Stimulated activated CD8-positive, alpha-beta memory T cell treated with anti-CD3 and anti-CD28 coated beads, Interleukin-15, amount 100 ng/mL, for 1 hour (primary cell): ENCODE measurements at regions not wholly inside any gene's neighbourhood (a gene's known extent, or its start where the extent isn't known, plus 50 kb on each side); places are given as distances from the start of the nearest gene placed in this dataset.

Experiments
- DNase-seq: peaks from one replicate; pipeline ENCODE4 v3.0.0-alpha.2; 2020; ENCODE audit warnings: low read depth

DNA sequence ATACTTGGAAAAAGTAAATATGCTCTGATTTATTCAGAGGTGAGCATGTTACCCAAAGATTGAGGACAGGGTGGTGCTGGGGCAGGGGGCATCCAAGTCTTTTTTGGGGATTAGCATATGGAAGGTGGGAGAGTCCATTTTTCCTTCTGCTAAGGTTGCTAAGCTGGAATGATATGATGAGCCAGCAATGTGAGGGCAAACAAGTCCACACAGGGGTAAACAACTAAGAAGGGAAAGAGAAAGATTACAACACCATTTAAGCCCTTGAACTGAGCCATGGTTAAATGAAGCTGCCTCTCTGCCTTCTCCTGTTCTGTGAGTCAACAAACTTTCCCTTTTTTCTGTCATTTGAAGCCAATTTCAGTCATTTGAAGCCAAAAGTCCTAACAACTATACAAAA is 89.0 kb downstream of the RPL22L1 start:
- DNase-seq: no peak

DNA sequence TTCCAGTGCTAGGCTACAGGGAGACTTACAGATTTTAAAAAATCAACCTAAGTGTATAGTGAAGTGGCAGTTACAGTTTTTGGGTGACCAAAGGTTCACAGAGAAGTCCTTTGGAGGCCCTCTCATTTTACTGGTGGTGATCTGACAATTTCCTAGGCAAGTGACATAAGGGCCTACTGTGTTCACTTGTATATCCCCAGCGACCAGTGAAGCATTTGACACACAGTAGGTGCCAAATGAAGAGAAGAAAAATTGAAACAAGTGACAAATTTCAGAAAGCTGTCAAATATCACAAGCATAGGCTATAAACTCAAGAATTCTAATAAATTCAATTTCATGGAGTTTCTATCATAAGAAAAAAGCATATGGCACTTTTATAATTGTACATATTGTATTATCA is 89.5 kb downstream of the RPL22L1 start:
- DNase-seq: no peak

DNA sequence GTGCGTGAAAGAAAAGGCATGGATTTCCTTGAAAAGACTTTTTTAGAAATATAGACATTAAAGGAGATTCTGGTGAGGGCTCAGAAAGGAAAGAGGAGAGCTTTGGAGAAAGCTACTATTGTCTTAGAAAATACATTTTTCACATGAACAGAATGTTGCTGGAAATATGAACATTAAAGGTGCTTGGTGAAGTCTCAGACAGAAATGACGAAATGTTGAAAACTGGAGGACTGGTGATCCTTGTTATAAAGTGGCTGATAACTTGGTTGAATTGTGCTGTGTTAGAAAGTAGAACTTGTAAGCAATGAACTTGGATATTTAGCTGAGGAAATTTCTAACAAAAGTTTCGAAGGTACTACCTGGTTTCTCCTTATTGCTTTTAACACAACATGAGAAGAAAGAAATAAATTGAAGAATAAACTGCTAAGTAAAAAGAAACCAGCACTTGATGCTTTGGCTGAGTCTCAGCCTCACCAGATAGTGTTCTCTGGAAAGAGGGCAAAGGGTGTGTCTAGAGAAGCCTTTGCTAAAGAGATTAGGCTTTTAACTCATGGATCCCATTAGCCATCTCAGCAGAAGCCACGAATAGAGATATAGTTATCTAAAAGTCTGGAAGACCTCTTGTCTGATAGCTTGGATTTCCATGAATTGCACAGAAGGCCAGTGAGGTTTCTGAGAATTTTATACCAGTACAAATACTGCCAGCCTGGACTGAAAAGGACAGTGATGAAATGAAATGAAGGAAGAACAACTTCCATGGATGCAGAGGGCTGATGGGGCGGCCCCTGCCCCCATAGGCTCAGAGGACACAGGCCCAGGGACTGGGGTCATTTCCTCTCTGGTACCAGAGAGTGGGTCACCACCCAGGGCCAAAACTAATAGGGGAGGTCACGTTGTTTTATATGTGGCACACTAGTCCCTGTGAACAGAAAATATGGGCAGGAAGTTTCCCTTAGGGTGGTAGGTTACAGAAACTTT is 91.5 kb downstream of the RPL22L1 start:
- no peak for DNase-seq

GRCh38 chr3:170777564-170777926 is 92.5 kb downstream of the RPL22L1 start:
- no peak for DNase-seq

GRCh38 chr3:170776887-170777563 is 93.0 kb downstream of the RPL22L1 start:
- DNase-seq: no peak

GRCh38 chr3:170773682-170774425 is 96.1 kb downstream of the RPL22L1 start:
- DNase-seq: no peak

- DNase-seq: no peak
Observed at GRCh38 chr3:170772175-170772574, 97.8 kb downstream of the RPL22L1 start.

DNA sequence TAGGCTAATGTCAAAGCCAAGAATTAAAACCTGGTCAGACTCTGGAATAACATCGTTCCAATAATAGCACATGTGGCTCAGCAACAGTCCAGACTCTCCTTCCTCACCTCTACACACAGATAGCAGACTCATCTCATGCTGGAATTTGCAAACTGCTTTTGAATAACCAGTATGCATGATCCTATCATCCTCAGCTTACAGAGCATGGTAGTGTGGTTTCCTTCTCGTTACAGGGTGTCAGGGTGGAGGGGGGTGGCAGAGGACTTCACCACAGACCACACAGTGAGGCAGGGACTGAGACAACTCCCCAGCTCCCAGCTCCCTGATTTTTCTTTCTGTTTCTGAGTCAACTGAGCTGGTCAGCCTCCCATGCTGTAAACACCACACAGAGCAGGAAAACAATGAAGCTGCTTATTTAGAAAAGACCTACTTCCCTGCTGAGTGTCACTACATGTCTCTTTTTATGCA is 101.6 kb downstream of the RPL22L1 start:
- no peak for DNase-seq

DNA sequence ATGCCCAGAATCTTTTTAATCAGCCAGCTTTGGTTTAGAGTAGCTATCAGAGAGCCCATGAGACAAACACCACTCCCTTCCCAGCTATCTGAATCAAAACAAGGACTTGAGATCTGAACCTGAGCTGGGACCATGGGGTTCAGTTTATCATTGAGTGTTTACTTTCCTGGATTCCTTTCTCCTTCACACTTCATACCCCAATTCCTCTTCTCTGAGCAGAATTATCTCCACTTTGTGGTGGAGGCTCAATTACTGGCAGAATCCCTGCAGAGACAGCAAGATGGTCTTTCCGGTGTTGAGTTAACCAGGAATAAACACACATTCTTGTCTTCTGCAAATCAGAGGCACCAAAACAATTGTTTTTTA is 102.4 kb downstream of the RPL22L1 start:
- no peak for DNase-seq

DNA sequence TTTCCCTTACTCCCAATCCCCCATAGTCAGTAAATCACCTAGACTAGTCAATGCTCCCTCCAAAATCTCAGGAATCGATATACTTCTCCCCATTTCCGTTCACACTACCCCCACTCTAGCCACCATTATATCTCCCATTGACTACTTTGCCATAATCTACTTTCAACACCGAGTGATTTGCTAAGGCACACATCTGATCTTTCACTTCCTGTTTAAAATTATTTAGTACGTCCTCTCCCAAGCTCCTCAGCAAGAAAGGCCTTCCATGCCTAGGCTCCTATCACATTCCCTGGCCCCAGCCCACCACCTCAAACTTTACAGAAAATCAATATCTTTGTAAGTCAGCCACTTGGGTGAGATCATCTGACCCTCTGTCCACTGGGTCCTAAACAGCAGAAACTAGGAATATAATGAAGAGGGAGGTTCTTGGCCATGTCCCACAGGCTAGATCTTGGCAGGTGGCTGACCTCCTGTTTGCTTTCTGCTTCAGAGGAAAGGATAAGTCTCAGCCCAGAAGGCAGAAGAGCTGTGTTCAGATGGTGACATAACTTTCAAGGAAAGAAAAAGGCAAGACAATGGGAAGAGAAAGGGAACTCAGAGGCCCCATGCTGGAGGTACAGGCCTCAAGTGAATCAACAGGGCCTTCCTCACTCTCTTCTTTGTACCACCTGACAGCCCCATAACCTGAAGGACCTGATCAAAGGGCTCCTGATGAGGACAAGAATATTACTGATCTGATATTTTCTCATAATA is 103.0 kb downstream of the RPL22L1 start:
- DNase-seq: no peak

DNA sequence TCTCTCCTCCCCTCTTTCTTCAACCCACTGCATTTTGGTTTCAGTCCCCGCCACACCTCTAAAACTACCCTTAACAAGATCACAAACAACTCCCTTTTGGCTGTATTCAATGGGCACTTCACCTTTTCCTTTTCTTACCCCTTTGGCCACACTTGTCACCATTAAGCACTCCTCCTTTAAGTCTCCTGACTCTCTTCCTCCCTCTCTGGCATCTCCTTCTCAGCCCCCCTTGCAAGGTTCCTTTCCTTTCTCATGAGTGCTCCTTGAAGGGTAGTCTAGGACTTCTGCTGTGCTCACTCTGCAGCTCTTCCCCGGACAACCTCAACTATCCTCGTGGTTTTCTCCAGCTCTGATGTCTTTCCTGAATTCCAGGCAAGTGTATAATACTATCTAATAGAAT is 103.7 kb downstream of the RPL22L1 start:
- DNase-seq: no peak

DNA sequence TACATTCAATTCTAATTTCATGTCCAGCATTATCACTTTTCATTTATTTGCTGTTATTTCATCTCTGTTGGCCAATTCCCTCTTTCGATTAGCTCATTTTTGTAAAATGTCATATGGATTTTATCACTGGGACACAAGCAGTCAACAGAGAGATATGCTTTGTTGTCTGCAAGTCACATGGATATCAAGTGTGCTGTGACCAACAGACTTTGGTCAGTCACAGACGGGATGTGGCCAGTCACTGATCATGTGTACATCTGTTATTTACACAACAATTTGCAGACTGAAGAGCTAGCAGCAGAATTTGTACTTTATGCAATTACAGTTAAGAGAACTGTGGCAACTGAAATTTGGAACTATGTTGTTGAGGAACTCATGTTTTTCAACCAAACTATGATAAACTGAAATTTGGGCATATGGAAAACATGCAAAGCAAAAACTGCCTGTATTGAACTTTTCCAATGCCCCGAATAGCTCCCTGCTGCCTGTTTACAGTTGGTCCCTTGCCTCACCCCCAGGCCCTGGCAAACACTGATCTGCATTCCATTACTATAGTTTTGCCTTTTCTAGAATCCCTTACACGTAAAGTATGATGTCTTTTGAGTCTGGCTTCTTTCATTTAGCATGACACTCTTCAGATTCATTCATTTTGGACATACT is 104.4 kb downstream of the RPL22L1 start:
- DNase-seq: no peak

DNA sequence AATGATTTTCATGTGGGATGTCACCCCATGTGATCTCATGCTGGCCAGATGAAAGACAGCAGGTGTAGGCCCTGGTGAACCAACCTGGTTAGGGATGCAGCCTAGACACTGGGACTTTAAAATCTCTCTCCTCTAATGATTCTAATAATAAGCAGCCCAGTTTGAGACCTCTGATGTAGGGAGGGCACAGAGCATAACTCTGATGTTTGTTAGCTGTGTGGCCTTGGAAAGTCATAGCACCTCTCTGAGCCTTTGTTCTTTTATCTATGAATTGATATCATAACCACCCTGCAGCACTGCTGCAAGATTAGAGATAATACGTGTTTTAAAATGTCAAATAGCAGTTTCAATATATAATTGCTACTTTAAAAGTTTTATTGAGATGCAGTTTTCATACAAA is 106.0 kb downstream of the RPL22L1 start:
- no peak for DNase-seq

- DNase-seq: no peak
Observed at GRCh38 chr3:170762064-170762463, 107.9 kb downstream of the RPL22L1 start.

DNA sequence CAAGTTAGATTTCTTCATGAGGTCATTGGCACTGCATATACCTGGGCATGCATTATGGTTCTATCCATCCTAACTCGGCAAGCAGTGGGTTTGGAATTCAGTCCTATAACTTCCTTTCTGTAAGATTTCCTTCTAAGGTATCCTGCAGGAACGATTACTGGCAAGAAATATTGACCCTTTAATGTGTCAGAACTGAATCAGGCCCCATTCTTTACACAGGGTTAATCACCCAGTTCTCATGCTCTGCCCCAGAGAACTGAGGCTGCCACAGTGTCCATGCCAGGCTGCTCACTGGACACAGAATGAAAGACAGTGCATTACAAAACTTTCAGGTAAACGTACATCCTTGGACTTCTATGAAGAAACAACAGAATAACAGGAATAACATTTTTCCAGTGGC is 108.9 kb downstream of the RPL22L1 start:
- no peak for DNase-seq

DNA sequence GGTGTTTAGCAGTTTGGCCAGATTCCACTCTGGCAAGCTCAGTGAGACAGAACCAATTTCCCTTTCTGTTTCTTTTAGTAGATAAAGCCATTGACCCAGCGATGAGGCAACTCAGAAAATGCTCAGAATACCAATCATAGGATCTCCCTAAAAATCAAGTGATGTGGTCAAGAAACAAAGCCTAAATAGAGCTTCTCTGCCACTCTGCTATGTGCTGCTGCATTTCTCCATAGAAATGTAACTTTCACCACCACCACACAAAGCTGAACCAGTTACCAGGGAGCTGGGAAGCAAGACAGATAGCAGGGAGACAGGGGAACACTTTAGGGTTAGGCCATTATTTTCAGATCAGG is 109.8 kb downstream of the RPL22L1 start:
- DNase-seq: no peak

DNA sequence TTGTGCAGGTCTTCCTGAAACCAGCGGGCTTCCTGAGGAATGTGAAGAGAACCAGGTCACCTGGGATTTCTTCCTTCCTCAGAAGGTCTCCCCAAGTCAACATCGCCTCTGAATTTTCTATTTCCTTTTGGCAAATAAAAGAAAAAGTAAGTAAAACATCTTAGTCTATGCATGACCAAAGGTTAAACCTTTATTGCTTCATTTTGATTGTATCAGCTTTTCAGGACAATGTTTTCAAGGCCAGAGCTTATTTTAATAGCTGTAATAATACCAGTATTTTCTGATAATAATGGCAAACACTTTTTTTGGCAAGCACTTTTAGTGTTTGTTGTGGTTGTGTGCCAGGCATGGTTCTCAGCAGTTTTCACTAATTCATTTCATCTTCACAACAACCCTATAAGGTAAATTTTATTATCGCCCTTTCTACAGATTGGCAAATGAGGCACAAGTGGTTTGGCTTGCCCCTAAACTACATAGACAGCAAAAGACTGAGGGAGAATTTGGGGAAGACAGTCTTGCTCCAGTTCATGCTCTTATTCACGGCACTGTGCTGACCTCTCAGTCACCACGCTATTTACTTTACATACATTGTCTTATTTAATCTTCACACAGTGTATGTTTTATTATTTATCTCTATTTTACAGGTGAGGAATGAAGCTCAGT is 110.4 kb downstream of the RPL22L1 start:
- DNase-seq: no peak

GRCh38 chr3:170757038-170757437 is 113.0 kb downstream of the RPL22L1 start:
- DNase-seq: no peak

- DNase-seq: no peak
Observed at GRCh38 chr3:170754311-170754693, 115.7 kb downstream of the RPL22L1 start.

DNA sequence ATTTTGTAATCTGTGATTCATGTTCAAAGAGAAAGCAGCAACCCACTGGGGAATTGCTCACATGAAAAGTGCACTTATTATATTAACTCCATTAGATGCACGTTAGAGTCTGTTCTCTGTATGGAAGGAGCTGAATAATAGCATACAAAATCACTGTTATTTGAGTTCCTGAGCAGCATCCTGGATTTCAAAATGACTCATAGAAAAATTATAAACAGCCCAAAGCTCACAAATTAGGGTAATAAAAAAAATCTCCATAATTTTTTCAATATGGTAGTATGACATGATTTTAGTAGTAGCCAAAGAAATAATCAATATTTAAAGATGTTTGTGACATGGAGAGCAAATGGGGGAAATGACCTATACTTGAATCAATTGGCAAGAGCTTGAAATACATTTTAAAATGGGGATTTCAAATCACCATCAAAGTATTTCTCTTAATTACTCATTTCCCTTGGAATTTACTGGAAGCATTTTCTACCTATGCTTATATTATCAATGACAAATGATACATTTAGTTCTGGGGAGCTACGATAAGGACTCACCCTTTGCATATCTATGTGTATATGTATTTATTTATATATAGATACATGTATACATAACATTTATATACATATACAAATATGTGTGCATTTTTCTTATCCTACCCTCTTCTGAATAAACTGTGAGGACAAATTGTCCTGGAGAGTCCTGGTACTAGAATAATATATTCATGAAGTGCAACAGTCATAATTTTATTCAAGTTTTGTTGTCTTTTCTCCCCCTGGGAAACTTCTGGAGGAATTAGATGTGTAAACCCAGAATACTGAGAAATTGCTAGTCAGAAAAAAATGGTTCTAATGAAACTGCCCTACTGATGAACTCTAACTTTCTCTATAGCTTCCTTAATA is 116.3 kb downstream of the RPL22L1 start:
- DNase-seq: no peak
